Erythroblast (primary cell): ENCODE measurements at regions not wholly inside any gene's neighbourhood (a gene's known extent, or its start where the extent isn't known, plus 50 kb on each side); places are given as distances from the start of the nearest gene placed in this dataset.

ENCODE experiments used
- GATA1 ChIP-seq: IDR thresholded peaks from 2 replicates; pipeline ENCODE4 v1.6.1; 2011; ENCODE audit warnings: low read depth, mild to moderate bottlenecking, control low read depth, low read length, moderate library complexity
- POLR2A ChIP-seq: IDR thresholded peaks from 2 replicates; pipeline ENCODE4 v1.6.1; 2011; ENCODE audit warnings: mild to moderate bottlenecking, low read length

- TF ChIP-seq POLR2A (no peak), GATA1 (no peak)
Measured at GRCh38 chr6:154596701-154597100, 86.2 kb upstream of the CNKSR3 start.
